Left ventricle myocardium inferior (tissue), 1 donor: ENCODE measurements at regions not wholly inside any gene's neighbourhood (a gene's known extent, or its start where the extent isn't known, plus 50 kb on each side); places are given as distances from the start of the nearest gene placed in this dataset.

Experiments used
- DNase-seq: peaks from one replicate; pipeline ENCODE4 v3.0.0-alpha.2; 2020
- H3K27ac ChIP-seq: fragments of 200-600 bp; replicated peaks from 2 replicates; pipeline ENCODE4 v1.8.0; 2021
- H3K27me3 ChIP-seq: fragments of 200-600 bp; 2 replicates; pipeline ENCODE4 v1.8.0; 2021; ENCODE audit warnings: low read depth
- H3K36me3 ChIP-seq: fragments of 200-600 bp; 2 replicates; pipeline ENCODE4 v1.8.0; 2021
- H3K4me1 ChIP-seq: fragments of 200-600 bp; 2 replicates; pipeline ENCODE4 v1.8.0; 2021
- H3K4me3 ChIP-seq: fragments of 200-600 bp; 2 replicates; pipeline ENCODE4 v1.8.0; 2021; ENCODE audit warnings: mild to moderate bottlenecking, moderate library complexity
- H3K9me3 ChIP-seq: fragments of 200-600 bp; replicated peaks from 2 replicates; pipeline ENCODE4 v1.8.0; 2021
- intact Hi-C: fragments of 100-400 bp; cut with micrococcal nuclease; formaldehyde crosslinking; loops from one replicate; pipeline ENCODE4 v1.11.0; 2022
- TF ChIP-seq, protein P1 (sequence below): fragments of 200-600 bp; IDR thresholded peaks from 2 replicates; pipeline ENCODE4 v1.8.0; 2021; ENCODE audit warnings: antibody characterized with exemption, mild to moderate bottlenecking, borderline replicate concordance
- donor health status: DM: no; HTN: yes; CAD: no; lungs with severe emphysema.

DNA sequence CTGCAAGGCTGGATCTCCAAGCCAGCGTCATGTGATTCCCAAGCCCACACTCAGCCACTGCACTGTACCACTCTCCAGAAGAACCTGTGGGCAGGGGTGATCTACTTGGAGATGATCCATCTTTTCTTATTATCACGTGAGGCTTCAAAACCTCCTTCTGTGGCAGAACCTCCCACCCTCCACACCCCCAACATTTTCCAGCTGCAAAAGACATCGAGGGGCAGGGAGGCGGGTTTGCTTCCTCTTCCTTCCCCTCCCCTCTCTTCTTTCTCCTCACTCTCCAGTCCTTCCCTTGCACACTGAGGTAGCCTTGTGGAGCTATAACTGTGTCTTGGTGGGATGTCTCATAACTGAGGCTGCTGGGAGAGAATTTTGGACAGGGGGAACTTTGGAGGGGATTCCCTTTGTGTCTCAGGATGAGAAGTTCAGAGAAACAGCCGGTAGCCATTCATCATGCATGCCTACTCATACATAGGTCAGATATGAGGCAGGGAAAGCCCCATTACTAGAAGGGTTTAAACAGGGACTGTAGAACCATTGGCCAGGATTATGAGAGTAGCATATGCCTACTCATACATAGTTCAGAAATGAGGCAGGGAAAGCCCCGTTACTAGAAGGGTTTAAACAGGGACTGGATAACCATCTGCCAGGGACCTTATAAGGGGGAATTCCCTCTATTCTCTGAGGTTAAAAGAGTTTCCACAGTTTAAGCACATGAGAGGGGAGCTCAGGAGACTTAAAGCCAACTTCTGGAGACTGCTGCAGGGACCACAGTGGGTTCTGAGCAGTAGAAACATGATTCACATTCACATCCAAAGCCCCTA lies 420.7 kb upstream of the CADM1 start:
- intact Hi-C loops: no loop called here
- no peaks in the 10 kb centered on the region for H3K9me3 ChIP-seq
- H3K27ac ChIP-seq: no peak overlapping the region
- H3K4me1 ChIP-seq: peaks cover 4% of the 10 kb centered on the region
- H3K36me3 ChIP-seq: no peaks in the 10 kb centered on the region
- no peak for DNase-seq
- TF ChIP-seq, protein P1, sequence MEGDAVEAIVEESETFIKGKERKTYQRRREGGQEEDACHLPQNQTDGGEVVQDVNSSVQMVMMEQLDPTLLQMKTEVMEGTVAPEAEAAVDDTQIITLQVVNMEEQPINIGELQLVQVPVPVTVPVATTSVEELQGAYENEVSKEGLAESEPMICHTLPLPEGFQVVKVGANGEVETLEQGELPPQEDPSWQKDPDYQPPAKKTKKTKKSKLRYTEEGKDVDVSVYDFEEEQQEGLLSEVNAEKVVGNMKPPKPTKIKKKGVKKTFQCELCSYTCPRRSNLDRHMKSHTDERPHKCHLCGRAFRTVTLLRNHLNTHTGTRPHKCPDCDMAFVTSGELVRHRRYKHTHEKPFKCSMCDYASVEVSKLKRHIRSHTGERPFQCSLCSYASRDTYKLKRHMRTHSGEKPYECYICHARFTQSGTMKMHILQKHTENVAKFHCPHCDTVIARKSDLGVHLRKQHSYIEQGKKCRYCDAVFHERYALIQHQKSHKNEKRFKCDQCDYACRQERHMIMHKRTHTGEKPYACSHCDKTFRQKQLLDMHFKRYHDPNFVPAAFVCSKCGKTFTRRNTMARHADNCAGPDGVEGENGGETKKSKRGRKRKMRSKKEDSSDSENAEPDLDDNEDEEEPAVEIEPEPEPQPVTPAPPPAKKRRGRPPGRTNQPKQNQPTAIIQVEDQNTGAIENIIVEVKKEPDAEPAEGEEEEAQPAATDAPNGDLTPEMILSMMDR: no peak
- H3K4me3 ChIP-seq: no peak overlapping the region
- peaks cover 42% of the 10 kb centered on the region for H3K27me3 ChIP-seq

DNA sequence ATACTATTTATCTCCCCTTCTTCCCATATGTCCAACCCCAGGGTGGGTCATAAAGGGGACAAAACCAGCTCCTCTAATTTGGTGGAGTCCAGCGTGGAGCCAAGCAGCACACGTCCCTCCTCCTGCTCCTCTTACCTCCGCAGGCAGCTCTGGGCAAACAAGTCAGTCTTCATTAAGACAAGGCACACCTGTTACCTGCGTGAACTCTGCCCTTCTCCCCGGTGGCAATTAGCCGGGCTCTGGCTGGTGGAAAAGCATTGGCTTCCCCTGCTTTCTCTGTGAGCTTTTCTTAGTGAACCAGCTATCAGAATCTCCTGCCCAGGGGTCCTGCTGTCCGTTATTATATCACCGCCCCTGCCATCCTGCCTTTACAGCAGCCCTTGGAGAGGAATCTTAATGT lies 418.7 kb upstream of the CADM1 start:
- peaks cover 42% of the 10 kb centered on the region for H3K27me3 ChIP-seq
- H3K4me3 ChIP-seq: no peak overlapping the region
- no peak overlapping the region for H3K27ac ChIP-seq
- DNase-seq: no peak
- TF ChIP-seq, protein P1: no peak
- intact Hi-C loops: no loop called here
- H3K36me3 ChIP-seq: no peaks in the 10 kb centered on the region
- H3K4me1 ChIP-seq: no peaks in the 10 kb centered on the region
- H3K9me3 ChIP-seq: no peaks in the 10 kb centered on the region

DNA sequence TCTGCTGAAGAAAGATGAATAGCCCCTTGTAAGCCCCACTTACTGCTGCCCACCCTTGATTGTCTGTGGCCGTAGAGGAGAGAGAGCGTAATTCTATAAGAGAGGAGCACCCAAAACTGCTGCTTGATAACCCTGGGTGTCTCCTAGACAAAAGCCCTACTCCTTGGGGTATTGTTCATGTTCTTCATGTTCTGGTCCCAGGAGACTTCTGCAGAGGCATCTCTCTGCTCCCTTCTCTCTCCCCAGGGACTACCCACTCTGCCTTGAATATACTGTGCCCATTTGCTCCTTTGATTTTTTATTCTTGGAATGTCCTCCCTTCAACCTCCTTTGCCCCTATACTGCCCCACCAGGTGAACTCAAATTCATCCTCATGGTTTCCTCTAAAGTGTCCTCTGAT lies 417.8 kb upstream of the CADM1 start:
- Histone ChIP-seq H3K9me3 (no peaks in the 10 kb centered on the region), H3K27ac (no peak overlapping the region), H3K27me3 (peaks cover 42% of the 10 kb centered on the region), H3K36me3 (no peaks in the 10 kb centered on the region), H3K4me3 (no peak overlapping the region), H3K4me1 (no peaks in the 10 kb centered on the region)
- DNase-seq: no peak
- intact Hi-C loops: no loop called here
- TF ChIP-seq, protein P1: no peak

DNA sequence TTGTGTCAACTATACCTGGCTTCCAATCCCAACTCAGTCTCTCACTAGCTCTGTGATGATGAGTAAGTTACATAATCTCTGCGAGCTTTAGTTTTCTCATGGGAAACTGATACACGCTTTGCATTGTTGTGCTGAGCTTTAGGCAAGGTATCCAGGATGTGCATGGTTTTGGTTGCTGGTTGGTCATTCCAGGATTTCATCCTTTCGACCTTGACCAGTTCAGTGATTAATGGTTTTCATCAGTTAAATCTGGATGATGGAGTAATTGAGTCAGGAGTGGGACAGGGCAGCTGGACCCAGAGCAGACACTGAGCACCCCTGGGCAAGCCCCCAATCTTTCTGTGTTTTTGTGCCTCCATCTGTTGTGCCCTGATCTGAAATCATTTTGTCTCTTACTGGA lies 417.3 kb upstream of the CADM1 start:
- no peaks in the 10 kb centered on the region for H3K9me3 ChIP-seq
- no peaks in the 10 kb centered on the region for H3K4me1 ChIP-seq
- no peak overlapping the region for H3K27ac ChIP-seq
- TF ChIP-seq, protein P1: no peak
- no peaks in the 10 kb centered on the region for H3K36me3 ChIP-seq
- peaks cover 42% of the 10 kb centered on the region for H3K27me3 ChIP-seq
- DNase-seq: no peak
- H3K4me3 ChIP-seq: no peak overlapping the region
- intact Hi-C loops: no loop called here

DNA sequence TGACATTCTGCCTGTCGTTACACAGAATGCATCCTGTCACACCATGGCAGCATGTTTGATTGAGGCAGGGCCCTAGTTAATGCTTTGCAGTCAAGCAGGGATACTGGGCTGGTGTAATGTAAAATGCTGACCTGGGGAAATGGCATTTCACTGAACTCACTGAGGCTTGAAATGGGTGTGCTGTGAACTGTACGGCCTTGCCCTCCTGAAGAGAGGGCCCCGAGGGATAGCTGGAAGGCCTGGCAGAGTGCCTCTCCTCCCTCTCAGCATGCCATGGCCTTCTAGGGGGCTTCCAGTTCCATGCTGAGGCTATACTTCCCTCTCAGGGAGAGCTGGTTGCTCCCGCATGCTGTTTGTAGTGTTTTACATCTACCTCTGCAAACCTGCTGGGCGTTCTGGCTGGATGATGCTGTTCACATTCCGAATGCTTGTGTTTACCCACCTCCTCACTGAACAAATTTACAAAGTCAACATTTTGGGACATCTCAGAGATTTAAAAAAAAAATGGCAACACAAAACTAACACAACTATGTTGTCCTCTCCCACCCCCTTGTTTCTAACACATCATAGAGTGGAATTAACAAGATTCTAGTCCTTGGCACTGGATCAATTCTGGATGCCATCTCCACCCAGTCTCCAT lies 416.7 kb upstream of the CADM1 start:
- no peaks in the 10 kb centered on the region for H3K36me3 ChIP-seq
- no peak overlapping the region for H3K4me3 ChIP-seq
- H3K27ac ChIP-seq: no peak overlapping the region
- TF ChIP-seq, protein P1: no peak
- DNase-seq: no peak
- intact Hi-C loops: no loop called here
- H3K4me1 ChIP-seq: no peaks in the 10 kb centered on the region
- peaks cover 42% of the 10 kb centered on the region for H3K27me3 ChIP-seq
- no peaks in the 10 kb centered on the region for H3K9me3 ChIP-seq
